HG02943 (cell line): ENCODE measurements at regions not wholly inside any gene's neighbourhood (a gene's known extent, or its start where the extent isn't known, plus 50 kb on each side); places are given as distances from the start of the nearest gene placed in this dataset.

Experiments used
- ATAC-seq: cut with Tn5 transposase; IDR thresholded peaks from one replicate; pipeline ENCODE4 v1.9.1; 2021; ENCODE audit warnings: mild to moderate bottlenecking, low read depth, moderate library complexity; ENCODE audit not compliant: unreplicated experiment

DNA sequence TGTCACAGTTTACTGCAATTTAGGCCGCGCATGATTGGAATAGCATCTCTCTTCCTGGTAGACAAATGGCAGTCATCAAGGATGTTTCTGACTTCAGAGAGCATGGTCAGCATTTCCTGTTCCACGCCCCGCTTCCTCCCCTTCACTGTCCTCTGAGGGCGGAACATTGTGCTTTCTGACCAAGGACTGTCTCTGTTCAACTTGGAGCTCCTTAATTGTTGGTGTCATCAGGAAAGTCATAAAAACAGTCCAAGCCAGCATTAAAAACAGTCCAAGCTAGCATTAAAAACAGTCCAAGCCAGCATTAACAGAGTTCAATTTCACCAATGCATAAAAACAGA, 301.3 kb upstream of the IRX4 start:
- ATAC-seq = no peak

- no peak for ATAC-seq
Observed at GRCh38 chr5:2183154-2184025, 300.7 kb upstream of the IRX4 start.

- no peak for ATAC-seq
Observed at GRCh38 chr5:2182020-2182419, 299.3 kb upstream of the IRX4 start.

DNA sequence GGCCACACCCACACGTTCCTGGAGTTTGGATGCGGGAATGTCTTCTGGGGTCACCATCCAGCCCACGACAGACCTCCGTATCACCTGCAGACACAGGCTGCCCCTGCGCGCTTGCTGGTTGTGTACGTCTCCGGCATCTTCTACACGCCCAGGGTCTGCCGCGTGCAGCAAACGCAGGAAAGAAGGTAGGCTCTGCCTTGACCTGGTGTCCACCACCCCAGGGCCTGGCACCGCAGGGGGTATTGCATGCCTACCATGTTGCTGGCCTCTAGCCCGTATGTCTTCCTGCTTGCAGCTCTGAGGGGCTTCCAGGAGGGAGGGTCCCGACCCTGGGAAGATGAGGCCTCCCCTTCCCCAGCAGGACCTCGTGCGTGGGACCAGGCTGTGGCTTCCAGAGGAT, 298.8 kb upstream of the IRX4 start:
- ATAC-seq = no peak

GRCh38 chr5:2181149-2181548, 298.4 kb upstream of the IRX4 start:
- no peak for ATAC-seq

- ATAC-seq = no peak
Observed at GRCh38 chr5:2180456-2180855, 297.7 kb upstream of the IRX4 start.

DNA sequence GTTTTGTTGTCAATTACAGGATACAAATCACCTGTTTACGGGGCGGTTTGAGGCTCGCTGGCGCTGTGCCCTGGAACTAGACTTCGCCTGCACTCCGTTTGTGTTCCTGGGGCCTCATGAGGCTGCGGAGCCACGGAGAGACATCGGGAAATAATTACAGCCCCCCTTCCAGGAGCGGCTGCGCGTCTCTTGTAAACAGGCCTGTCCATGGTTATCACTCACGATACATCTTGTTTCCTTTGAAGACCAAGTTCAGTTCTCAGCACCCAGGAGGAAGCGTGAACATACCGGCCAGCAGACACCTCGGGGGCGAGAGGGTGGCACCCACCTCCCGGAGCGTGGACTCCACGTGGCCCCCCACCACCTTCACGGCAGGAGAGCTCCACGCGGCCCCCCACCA, 297.1 kb upstream of the IRX4 start:
- no peak for ATAC-seq

- ATAC-seq = no peak
Observed at GRCh38 chr5:2178528-2178927, 295.8 kb upstream of the IRX4 start.

DNA sequence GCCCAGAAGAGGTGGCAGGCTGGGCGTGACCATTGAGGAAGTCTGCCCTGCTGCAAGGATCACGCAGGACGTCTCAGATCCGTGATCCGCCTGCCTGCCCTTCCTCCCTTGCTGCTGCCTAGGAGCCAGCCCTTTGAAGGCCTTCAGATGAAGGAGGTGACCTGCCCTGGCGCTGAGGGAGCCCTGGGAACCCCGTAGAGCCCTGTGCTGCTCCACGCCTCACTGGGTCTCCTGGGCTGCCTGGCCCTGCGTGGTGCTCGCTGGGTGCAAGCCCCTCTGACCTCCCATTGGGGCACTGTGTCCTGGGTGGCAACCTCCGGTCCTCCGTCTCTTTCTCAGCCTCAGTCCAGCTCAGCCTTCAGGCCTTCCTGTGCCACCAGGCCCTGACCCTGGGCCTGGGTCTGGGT, 295.3 kb upstream of the IRX4 start:
- ATAC-seq = no peak

GRCh38 chr5:2177244-2177643, 294.5 kb upstream of the IRX4 start:
- ATAC-seq = no peak

DNA sequence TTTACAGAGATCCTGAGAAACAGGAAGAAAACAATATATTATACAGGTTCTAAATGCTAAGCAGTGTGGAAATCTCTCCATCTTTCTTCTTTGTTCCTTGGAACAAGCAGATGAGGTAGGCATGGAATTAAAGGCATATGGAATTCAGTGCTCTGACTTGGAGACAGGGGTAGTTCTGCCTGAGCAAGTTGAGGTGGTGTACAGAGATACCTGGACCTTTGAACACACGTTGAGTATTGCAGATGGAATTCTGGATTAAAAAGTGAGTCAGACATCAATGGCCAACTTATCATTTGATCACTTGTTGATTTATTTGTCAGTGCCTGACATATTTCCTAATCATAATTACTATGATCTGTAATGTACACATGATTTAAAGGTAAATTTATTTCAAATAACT, 293.9 kb upstream of the IRX4 start:
- no peak for ATAC-seq

DNA sequence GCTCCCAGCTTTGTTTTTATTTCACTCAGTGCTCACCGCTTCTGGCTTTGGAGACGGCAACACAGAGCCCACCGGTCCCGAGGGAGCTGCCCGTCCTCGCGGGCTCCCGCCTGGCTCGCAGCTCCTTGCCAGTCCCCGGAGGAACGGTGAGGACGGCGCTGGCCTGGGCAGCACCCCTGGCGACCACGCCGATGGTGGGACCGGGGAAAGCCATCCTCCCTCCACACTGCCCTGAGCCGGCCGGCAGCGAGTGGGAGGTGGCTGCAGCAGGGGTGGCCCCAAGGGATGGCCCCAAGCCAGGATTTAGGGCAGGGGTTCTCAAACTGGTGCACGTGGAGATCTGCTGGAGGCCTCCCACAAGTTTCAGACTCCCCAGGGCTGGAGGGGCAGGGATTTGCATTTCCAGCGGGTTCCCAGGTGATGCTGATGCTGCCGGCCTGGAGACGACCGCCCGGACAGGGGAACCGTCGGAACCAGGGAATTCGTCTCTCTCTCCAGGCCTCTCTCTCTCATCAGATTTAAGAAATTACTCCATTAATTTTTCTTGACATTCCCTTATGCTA, 293.2 kb upstream of the IRX4 start:
- no peak for ATAC-seq

DNA sequence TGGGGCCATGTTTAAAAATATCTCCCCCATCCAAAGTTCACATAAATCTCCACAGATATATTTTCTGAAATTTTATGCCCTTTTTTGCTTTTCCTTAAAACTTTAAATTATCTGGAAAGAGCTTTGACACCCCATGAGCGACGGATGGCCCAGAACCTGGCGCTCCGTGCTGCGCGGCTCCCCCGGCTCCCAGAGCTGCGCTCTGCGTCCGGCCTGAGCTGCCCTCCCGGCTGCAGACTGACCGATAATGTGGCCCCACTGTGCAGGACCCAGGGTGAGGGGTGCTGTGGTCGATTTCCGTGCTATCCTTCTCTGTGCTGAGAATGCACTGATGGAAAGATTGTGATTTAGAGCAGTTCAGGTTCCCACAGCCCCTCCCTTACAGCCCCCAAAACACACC, 292.3 kb upstream of the IRX4 start:
- no peak for ATAC-seq

DNA sequence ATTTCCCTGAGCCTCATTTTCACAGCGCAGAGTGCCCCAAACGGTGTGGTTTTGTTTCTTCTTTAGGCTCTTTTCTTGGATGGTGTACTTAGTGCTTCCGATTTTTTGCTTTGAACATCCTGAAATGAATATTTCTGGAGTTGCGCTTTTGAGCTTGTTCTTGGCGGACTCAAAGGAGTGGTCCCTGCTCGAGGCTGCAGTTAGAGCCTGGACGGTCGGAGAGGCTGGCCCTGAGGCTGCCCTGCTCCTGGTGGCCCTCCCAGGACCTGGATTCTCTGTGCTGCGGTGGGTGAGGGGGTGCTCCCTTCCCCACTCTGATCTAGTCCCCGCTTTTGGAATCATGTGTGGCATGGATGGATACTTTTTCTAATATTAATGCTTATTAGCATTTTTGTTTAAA, 291.8 kb upstream of the IRX4 start:
- ATAC-seq = no peak

DNA sequence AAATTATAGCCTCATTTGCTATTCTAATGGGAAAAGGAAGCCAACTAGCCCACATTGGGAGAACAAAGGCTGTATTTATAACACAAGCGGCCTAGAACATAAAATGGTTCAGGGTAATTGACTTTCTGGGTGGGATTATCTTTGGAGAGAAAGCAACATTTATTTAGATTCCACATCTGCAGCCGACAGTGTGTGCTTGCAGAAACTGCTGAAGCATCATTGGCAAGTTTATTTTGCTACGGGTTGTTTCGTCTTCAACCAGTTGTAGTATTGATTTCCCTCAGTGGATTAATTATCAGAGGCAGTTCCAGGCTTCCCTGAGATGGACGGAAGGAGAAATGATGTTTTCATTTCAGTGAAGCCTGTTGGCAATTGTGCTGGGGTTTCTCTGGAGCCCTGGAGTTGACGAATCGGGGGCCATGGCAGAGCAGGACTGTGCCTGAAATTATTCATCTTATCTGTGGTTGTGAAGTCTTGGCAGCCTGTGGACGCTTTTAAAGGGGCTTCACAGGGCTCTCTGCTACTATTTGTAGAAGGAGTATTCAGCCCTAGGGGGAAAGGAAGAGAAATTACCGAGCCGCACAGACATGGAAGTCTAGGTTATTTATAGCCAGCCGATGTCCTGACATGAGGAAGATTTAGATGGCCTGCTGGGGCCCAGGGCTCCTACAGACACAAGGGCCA, 290.6 kb upstream of the IRX4 start:
- ATAC-seq = no peak

DNA sequence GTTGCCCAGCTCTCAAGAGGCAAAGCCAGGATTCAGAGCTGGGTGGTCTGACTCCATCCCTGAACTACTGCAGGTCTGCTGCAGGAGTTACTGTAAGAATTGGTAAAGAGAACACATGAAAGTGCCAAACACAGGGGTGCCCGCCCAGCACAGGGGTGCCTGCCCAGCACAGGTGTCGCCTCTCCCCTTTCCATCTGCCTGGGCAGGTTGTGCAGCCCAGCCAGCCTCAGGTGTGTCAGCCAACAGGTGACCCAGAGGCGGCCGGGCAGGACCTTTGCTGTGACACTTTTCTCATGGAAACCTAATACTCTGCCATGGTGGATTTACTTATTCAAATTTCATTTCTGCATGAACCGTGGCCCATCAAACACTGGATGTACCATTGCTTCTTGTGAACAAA, 289.7 kb upstream of the IRX4 start:
- ATAC-seq = no peak

- ATAC-seq = no peak
Observed at GRCh38 chr5:2170761-2171160, 288.0 kb upstream of the IRX4 start.

DNA sequence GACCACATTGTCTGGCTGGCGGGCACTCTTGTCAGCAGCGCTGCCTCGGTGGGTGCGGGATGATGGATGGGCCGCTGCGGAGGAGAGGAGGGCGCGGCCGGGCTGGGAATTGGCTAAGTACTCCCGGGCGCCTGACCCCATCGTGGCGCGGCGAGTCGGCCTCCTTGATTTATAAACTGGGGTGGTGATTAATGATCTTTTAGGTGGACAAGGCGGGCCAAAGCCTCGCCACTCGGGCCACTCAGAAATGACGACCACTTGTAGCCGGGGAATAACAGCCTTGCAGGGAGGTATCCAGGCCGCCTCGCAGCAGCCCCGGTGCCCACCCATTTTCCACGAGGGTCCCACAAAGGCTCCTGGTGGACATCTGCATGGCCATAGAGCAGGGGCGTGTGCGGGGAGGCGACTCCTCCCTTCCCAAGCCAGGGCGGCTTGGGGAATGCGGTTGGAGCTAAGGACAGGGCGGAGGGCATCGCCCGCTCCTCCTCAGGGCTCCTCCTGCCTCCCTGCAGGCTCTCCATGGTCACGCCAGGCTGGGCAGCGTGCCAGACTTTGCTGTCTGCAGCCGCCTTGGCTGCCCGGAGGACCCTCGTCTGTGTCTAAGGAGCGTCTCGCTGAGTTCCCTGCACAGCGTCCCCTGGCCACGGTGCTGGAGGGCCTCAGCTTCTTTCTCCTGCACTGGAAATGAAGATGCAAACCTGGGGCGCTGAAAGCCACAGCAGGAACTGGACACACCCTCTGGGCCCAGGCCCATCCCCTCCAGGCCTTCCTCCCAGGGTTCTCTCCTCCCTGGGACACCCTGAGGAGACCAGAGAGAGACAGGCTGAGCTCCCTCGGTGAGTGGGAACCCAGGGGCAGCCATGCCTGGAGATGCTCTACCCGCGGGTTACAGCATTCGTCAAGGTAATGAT, 287.4 kb upstream of the IRX4 start:
- no peak for ATAC-seq

- no peak for ATAC-seq
Observed at GRCh38 chr5:2169430-2169808, 286.7 kb upstream of the IRX4 start.

- no peak for ATAC-seq
Observed at GRCh38 chr5:2168601-2169429, 286.1 kb upstream of the IRX4 start.
